Mesothelial cell of epicardium (in vitro differentiated cells): ENCODE measurements at regions not wholly inside any gene's neighbourhood (a gene's known extent, or its start where the extent isn't known, plus 50 kb on each side); places are given as distances from the start of the nearest gene placed in this dataset.

ENCODE experiments used
- DNase-seq, 2 experiments: peaks; one replicate each; pipeline ENCODE4 v3.0.0; 2021; ENCODE audit warnings: low spot score in 2 of 2; ENCODE audit not compliant: unreplicated experiment in 2 of 2
- H3K27ac Mint-ChIP-seq: 2 replicates; pipeline ENCODE4 v1.8.0; 2021; ENCODE audit warnings: mixed read lengths
- H3K27me3 Mint-ChIP-seq: 2 replicates; pipeline ENCODE4 v1.8.0; 2021; ENCODE audit warnings: low read depth, mixed read lengths
- H3K36me3 Mint-ChIP-seq: 2 replicates; pipeline ENCODE4 v1.8.0; 2021; ENCODE audit warnings: mixed read lengths
- H3K4me1 Mint-ChIP-seq: 2 replicates; pipeline ENCODE4 v1.8.0; 2021; ENCODE audit warnings: mixed read lengths
- H3K4me3 Mint-ChIP-seq: 2 replicates; pipeline ENCODE4 v1.8.0; 2021; ENCODE audit warnings: mild to moderate bottlenecking, moderate library complexity, mixed read lengths
- H3K9me3 Mint-ChIP-seq: 2 replicates; pipeline ENCODE4 v1.8.0; 2021; ENCODE audit warnings: mixed read lengths
- TF ChIP-seq, protein P1 (sequence below): fragments of 200-600 bp; sonication (generic); IDR thresholded peaks from one replicate; pipeline ENCODE4 v1.5.0; 2021; ENCODE audit warnings: antibody characterized with exemption; ENCODE audit not compliant: unreplicated experiment

DNA sequence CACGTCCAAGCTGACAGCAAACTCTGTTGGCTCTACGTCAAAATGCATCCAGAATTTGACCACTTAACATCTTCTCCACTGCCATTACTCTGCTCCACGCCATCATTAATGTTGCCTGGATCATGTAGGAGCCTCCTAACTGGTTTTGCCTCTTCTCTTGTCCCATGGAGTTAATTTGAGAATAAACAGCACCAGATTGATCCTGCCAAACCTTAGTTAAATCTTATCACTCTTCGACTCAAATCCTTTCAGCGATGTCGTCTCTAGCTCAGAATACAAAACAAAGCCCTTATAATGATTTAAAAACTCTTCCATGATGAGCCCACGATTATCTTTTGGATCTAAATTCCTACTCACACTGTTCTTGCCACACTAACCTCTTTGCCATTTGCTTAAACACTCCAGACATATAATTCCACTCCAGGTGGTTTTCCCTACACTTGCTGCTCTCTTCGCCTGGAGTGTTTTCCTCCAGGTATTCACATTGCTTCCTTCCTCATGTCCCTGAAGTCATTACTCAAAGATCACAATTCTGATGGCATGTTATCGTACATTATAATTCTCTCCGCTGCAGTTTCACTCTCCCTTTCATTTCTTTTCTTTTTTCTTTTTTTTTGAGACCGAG lies 90.7 kb upstream of the KCNK2 start:
- Mint-ChIP-seq H3K4me1 (peaks cover 15% of the 10 kb centered on the region), H3K27ac (no peak overlapping the region), H3K4me3 (no peak overlapping the region), H3K27me3 (peaks cover 31% of the 10 kb centered on the region), H3K36me3 (no peaks in the 10 kb centered on the region), H3K9me3 (no peaks in the 10 kb centered on the region)
- TF ChIP-seq, protein P1, sequence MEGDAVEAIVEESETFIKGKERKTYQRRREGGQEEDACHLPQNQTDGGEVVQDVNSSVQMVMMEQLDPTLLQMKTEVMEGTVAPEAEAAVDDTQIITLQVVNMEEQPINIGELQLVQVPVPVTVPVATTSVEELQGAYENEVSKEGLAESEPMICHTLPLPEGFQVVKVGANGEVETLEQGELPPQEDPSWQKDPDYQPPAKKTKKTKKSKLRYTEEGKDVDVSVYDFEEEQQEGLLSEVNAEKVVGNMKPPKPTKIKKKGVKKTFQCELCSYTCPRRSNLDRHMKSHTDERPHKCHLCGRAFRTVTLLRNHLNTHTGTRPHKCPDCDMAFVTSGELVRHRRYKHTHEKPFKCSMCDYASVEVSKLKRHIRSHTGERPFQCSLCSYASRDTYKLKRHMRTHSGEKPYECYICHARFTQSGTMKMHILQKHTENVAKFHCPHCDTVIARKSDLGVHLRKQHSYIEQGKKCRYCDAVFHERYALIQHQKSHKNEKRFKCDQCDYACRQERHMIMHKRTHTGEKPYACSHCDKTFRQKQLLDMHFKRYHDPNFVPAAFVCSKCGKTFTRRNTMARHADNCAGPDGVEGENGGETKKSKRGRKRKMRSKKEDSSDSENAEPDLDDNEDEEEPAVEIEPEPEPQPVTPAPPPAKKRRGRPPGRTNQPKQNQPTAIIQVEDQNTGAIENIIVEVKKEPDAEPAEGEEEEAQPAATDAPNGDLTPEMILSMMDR: no peak
- no peak for DNase-seq

DNA sequence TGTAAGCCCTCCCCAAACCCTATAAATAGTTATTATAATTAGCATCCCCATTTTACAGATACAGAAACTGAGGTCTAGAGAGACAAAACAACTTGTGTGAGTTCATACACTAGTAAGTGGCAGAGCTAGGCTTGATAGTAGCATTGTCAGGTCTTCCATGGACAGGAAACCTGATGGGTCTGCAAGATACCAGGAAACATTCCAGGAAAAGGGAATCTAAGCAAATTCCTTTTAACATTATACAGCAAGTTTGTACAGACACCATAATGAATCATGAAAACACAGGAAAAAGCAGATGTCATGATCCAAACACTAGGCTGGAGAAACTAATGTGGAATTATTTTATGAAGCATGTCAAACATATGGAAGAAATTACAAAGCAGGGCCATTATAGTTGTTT lies 89.1 kb upstream of the KCNK2 start:
- H3K4me1 Mint-ChIP-seq: peaks cover 15% of the 10 kb centered on the region
- H3K4me3 Mint-ChIP-seq: no peak overlapping the region
- H3K27ac Mint-ChIP-seq: no peak overlapping the region
- H3K27me3 Mint-ChIP-seq: peaks cover 24% of the 10 kb centered on the region
- no peaks in the 10 kb centered on the region for H3K36me3 Mint-ChIP-seq
- TF ChIP-seq, protein P1: no peak
- no peaks in the 10 kb centered on the region for H3K9me3 Mint-ChIP-seq
- DNase-seq: no peak

DNA sequence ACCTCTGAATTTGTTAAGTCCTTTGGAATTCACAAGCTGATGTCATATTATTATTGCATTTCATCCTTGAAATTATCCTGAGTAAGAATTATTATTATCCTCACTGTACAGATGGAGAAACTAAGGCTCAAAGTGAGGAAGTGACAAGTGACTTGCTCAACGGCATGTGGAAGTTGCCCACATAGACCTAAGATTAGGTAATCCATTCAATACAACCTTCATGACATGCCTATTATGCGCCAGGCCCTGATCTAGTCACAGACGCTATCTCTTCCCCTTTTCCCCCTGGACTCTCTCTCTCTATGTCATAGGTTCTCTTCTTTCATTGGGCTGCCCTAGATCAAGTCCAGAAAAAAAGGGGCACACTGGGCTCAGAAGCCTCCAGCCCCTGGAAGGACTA lies 84.9 kb upstream of the KCNK2 start:
- Mint-ChIP-seq H3K9me3 (peaks cover 7% of the 10 kb centered on the region), H3K4me3 (no peak overlapping the region), H3K27me3 (no peaks in the 10 kb centered on the region), H3K36me3 (no peaks in the 10 kb centered on the region), H3K4me1 (peaks cover 23% of the 10 kb centered on the region), H3K27ac (no peak overlapping the region)
- TF ChIP-seq, protein P1: no peak
- DNase-seq: no peak

DNA sequence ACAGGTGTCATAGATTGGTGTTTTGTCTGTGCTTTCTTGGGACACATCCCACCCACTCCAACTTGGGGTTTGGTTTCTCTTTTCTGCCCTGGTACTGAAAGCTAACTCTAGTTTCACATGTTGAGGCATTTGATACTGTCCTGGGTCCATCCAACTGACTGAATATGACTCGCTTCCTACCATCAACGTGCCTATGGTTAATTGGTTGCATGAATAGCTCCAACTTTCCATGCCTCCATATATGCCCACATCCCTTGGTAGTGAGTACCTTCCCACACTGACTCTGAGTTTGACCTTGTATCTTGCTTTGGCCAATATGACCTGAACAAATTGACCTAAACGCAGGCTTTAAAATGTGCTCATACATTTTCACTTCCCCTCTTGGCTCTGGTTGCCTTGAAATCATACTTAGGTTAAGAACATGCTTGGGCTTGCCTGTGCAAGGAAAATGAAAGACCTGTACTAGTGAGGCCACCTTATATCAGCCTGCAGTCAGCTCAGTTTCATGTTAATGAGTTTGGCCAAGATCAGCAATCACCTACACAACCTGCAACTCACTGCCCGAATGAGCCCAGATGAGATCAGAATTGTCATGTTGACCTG lies 81.0 kb upstream of the KCNK2 start:
- H3K27ac Mint-ChIP-seq: no peak overlapping the region
- no peaks in the 10 kb centered on the region for H3K36me3 Mint-ChIP-seq
- TF ChIP-seq, protein P1: no peak
- no peak overlapping the region for H3K4me3 Mint-ChIP-seq
- peaks cover 7% of the 10 kb centered on the region for H3K9me3 Mint-ChIP-seq
- H3K4me1 Mint-ChIP-seq: peaks cover 42% of the 10 kb centered on the region
- no peaks in the 10 kb centered on the region for H3K27me3 Mint-ChIP-seq
- DNase-seq: no peak

DNA sequence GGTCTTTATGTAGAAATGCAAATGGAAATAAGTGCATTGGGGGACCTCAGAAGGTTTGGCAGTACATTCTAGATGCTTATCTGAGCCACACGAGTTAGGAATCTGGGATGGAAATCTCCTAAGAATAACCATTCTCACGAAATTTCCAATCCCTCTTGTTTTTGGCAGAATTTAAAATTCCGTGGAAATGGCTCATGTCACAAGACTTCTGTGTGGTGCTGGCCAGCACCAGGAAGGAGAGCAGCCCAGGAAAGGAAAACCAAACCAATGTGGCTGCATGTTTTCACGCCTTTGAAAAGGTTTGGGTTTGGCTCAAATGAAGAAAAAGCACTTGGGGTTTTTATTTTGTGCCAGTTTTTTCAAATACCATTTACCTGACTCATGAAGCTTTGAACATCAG lies 80.1 kb upstream of the KCNK2 start:
- Mint-ChIP-seq H3K27me3 (no peaks in the 10 kb centered on the region), H3K9me3 (peaks cover 7% of the 10 kb centered on the region), H3K36me3 (no peaks in the 10 kb centered on the region), H3K4me1 (peaks cover 46% of the 10 kb centered on the region), H3K27ac (no peak overlapping the region), H3K4me3 (no peak overlapping the region)
- no peak for DNase-seq
- TF ChIP-seq, protein P1: no peak
